ENCODE measurements at regions not wholly inside any gene's neighbourhood (a gene's known extent, or its start where the extent isn't known, plus 50 kb on each side); places are given as distances from the start of the nearest gene placed in this dataset.

GRCh38 chr6:90372885-90373284, 76.2 kb upstream of the BACH2 start:
- no peak for TF ChIP-seq RARB (CRISPR knock-in tag; IDR thresholded peaks at IDR 0.05)
- no peak for TF ChIP-seq OSR1 (CRISPR knock-in tag; IDR thresholded peaks at IDR 0.05)
- no peak for TF ChIP-seq TCF4 (CRISPR knock-in tag; IDR thresholded peaks at IDR 0.05; ENCODE audit: borderline replicate concordance)
- no peak for TF ChIP-seq ISL1 (CRISPR knock-in tag; IDR thresholded peaks at IDR 0.05)
- TF ChIP-seq CSDC2 (CRISPR knock-in tag; IDR thresholded peaks at IDR 0.05), result no peak
- no peak for ATAC-seq

- TF ChIP-seq GLIS3 (CRISPR knock-in tag; IDR thresholded peaks at IDR 0.05) (no peak), BACH2 (CRISPR knock-in tag; IDR thresholded peaks at IDR 0.05; ENCODE audit: borderline replicate concordance) (no peak), POU6F1 (CRISPR knock-in tag; IDR thresholded peaks at IDR 0.05; ENCODE audit: borderline replicate concordance, low read depth) (no peak), CSDC2 (CRISPR knock-in tag; IDR thresholded peaks at IDR 0.05) (no peak), PATZ1 (CRISPR knock-in tag; IDR thresholded peaks at IDR 0.05; ENCODE audit: borderline replicate concordance) (no peak), SNAI2 (CRISPR knock-in tag; IDR thresholded peaks at IDR 0.05) (no peak), ZNF70 (CRISPR knock-in tag; IDR thresholded peaks at IDR 0.05) (no peak), OSR1 (CRISPR knock-in tag; IDR thresholded peaks at IDR 0.05) (no peak), ZFP30 (CRISPR knock-in tag; IDR thresholded peaks at IDR 0.05) (no peak), ISL1 (CRISPR knock-in tag; IDR thresholded peaks at IDR 0.05) (no peak), TSHZ2 (CRISPR knock-in tag; IDR thresholded peaks at IDR 0.05) (no peak), ZFP3 (CRISPR knock-in tag; IDR thresholded peaks at IDR 0.05) (no peak), CSRNP3 (CRISPR knock-in tag; IDR thresholded peaks at IDR 0.05) (no peak), ZNF565 (CRISPR knock-in tag; conservative IDR thresholded peaks at IDR 0.05; ENCODE audit: low read depth) (no peak)
Observed at GRCh38 chr6:90372450-90372849, 75.8 kb upstream of the BACH2 start.

GRCh38 chr6:90370493-90370959, 73.9 kb upstream of the BACH2 start:
- no peak for TF ChIP-seq CREB5 (CRISPR knock-in tag; IDR thresholded peaks at IDR 0.05; ENCODE audit: low read depth)
- TF ChIP-seq ZFP30 (CRISPR knock-in tag; IDR thresholded peaks at IDR 0.05), result no peak
- no peak for TF ChIP-seq OSR1 (CRISPR knock-in tag; IDR thresholded peaks at IDR 0.05)
- no peak for TF ChIP-seq TCF4 (CRISPR knock-in tag; IDR thresholded peaks at IDR 0.05; ENCODE audit: borderline replicate concordance)
- no peak for TF ChIP-seq ZNF8 (CRISPR knock-in tag; IDR thresholded peaks at IDR 0.05)
- no peak for TF ChIP-seq PATZ1 (CRISPR knock-in tag; IDR thresholded peaks at IDR 0.05; ENCODE audit: borderline replicate concordance)
- no peak for TF ChIP-seq RARB (CRISPR knock-in tag; IDR thresholded peaks at IDR 0.05)
- ATAC-seq, result no peak

More at GRCh38 chr6:90372450-90372849, 75.8 kb upstream of the BACH2 start:
- no peak for ATAC-seq

All from SK-N-SH treated with all-trans-retinoic acid at 6 μM for 48 hours (cell line).